ENCODE measurements at regions not wholly inside any gene's neighbourhood (a gene's known extent, or its start where the extent isn't known, plus 50 kb on each side); places are given as distances from the start of the nearest gene placed in this dataset.

DNA sequence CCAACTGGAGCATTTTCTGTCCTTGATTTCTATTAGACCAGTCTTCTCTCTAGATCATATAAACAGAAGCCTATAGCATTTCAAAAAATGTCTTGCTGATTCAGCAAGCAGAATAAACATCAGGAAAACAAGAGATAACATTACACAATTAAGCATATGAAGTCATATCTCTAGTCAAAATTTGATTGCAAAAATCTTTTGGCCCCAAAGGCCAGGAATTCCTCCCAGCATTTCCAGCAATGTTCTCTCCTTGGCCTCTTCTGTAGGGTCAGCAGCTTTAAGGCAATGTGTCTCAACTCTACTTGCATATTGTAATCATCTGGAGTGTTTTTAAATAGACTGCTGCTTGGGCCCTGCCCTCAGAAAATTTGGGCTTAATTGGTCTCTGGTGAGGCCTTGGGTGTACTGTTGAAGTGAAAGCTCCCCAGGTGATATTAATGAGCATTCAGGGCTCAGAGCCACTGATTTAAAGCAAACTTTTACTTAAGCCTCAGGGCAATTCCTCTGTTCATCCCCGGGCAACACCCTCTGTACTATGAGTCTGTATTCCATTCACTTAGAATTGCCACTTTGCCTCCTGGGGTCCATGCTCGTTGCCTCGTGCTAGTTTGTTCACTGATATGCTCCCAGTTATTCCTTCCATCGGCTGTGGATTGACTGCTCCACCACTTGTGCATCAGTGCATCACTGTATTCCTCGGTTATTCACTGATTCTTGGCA, 1072.6 kb downstream of the ROBO2 start:
- TF ChIP-seq, protein P1, sequence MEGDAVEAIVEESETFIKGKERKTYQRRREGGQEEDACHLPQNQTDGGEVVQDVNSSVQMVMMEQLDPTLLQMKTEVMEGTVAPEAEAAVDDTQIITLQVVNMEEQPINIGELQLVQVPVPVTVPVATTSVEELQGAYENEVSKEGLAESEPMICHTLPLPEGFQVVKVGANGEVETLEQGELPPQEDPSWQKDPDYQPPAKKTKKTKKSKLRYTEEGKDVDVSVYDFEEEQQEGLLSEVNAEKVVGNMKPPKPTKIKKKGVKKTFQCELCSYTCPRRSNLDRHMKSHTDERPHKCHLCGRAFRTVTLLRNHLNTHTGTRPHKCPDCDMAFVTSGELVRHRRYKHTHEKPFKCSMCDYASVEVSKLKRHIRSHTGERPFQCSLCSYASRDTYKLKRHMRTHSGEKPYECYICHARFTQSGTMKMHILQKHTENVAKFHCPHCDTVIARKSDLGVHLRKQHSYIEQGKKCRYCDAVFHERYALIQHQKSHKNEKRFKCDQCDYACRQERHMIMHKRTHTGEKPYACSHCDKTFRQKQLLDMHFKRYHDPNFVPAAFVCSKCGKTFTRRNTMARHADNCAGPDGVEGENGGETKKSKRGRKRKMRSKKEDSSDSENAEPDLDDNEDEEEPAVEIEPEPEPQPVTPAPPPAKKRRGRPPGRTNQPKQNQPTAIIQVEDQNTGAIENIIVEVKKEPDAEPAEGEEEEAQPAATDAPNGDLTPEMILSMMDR (IDR thresholded peaks at IDR 0.05) = no peak
- no peak for TF ChIP-seq POLR2A (IDR thresholded peaks at IDR 0.05)

DNA sequence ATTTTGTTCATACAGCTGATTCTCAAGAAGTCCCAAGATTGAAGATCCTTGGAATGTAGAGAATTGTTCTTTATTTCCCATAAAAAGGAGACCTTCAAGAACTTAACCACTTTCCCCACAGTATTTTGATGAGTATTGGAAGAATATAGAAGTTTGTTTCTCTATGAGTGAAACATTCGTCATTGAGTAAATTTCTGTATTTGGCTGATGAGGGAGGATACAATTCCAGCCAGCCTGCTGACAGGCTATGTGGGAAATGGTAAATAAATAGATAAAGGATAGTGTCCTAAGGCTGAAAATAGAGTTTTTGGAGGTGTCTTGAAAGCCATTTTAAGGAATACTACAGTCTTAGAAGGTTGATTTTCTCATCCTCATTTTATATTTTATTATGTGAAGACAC, 1076.1 kb downstream of the ROBO2 start:
- DNase-seq = no peak
- Histone ChIP-seq H3K27ac (no peak overlapping the region), H3K4me3 (no peak overlapping the region), H3K9me3 (no peaks in the 10 kb centered on the region), H3K36me3 (no peaks in the 10 kb centered on the region), H3K27me3 (no peaks in the 10 kb centered on the region), H3K4me1 (no peaks in the 10 kb centered on the region)
- TF ChIP-seq POLR2A (IDR thresholded peaks at IDR 0.05) = no peak
- TF ChIP-seq, protein P1 (IDR thresholded peaks at IDR 0.05) = no peak

More for the DNA sequence above, 1072.6 kb downstream of the ROBO2 start:
- Histone ChIP-seq H3K27me3 (no peaks in the 10 kb centered on the region), H3K27ac (no peak overlapping the region), H3K36me3 (no peaks in the 10 kb centered on the region), H3K4me3 (no peak overlapping the region), H3K9me3 (no peaks in the 10 kb centered on the region), H3K4me1 (no peaks in the 10 kb centered on the region)
- DNase-seq = no peak

DNA sequence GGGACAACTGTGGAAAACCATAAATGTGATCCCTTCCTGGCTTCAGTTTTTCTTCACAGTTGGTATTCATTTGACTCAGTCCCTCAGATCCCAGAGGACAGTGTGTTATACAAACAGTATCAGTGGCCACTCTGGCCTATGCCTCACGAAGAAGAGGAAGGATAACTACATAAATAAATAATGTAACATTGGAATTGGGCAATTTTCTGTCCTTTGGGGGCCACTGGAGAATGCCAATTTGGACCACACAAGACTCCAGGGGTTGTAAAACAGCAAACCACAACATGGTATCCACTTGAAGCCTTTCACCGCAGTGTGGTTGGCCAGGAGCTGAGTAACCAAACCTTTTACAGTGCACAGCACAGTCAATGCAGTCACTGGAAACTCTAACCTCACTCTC, 1077.0 kb downstream of the ROBO2 start:
- Histone ChIP-seq H3K36me3 (no peaks in the 10 kb centered on the region), H3K9me3 (no peaks in the 10 kb centered on the region), H3K27me3 (no peaks in the 10 kb centered on the region), H3K27ac (no peak overlapping the region), H3K4me1 (no peaks in the 10 kb centered on the region), H3K4me3 (no peak overlapping the region)
- no peak for DNase-seq
- TF ChIP-seq POLR2A (IDR thresholded peaks at IDR 0.05) = no peak
- TF ChIP-seq, protein P1 (IDR thresholded peaks at IDR 0.05) = no peak

DNA sequence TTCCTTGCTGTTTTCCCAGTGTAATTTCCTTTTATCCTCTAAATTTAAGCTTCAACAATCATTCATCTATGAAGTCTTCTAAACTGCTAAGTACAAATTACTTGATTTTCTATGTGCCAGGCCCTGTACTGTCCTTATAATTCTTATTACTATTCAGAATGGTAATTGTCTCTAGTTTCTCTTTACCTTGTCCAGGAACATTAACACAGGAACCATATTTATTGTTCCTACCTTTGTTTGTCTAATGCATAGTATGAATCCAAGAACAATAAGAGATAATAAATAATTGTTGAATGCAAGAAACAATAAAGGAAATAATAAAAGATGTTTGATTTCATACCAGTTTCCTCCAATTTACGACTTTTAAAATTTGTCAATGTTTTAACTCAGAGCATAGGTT, 1083.2 kb downstream of the ROBO2 start:
- Histone ChIP-seq H3K9me3 (no peaks in the 10 kb centered on the region), H3K4me3 (no peak overlapping the region), H3K27ac (no peak overlapping the region), H3K4me1 (no peaks in the 10 kb centered on the region), H3K36me3 (no peaks in the 10 kb centered on the region), H3K27me3 (no peaks in the 10 kb centered on the region)
- DNase-seq = no peak
- no peak for TF ChIP-seq POLR2A (IDR thresholded peaks at IDR 0.05)
- TF ChIP-seq, protein P1 (IDR thresholded peaks at IDR 0.05) = no peak

DNA sequence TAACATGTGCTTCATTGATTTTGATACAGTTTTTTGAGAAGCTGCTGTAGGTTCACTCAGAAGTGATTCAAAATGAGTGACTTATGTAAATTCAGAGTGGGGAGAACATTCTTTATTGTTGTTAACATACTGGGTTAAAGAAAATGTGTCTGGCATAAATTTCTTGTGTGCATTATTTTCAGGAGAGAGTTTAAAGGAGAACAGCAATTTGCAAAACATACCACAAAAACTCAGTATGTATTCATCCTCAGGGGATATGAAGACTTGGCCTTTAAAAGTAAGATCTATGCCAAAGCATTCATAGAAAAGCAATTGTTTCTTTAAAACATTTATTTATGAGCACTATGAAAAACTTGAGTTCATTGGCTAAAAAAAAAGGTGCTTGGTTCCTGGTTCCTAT, 1089.8 kb downstream of the ROBO2 start:
- Histone ChIP-seq H3K27ac (no peak overlapping the region), H3K27me3 (no peaks in the 10 kb centered on the region), H3K36me3 (no peaks in the 10 kb centered on the region), H3K4me3 (no peak overlapping the region), H3K4me1 (no peaks in the 10 kb centered on the region), H3K9me3 (no peaks in the 10 kb centered on the region)
- no peak for DNase-seq
- TF ChIP-seq, protein P1 (IDR thresholded peaks at IDR 0.05) = no peak
- no peak for TF ChIP-seq POLR2A (IDR thresholded peaks at IDR 0.05)

Measured in Peyer's patch (tissue), 4 donors.